Immature natural killer cell (primary cell): ENCODE measurements at regions not wholly inside any gene's neighbourhood (a gene's known extent, or its start where the extent isn't known, plus 50 kb on each side); places are given as distances from the start of the nearest gene placed in this dataset.

Experiments
- DNase-seq, 3 donors: peaks; one replicate each; pipeline ENCODE4 v3.0.0; 2022; ENCODE audit warnings: mixed read lengths in 1 of 3
- H3K27ac Mint-ChIP-seq, 6 donors: one replicate each; pipeline ENCODE4 v1.8.0; 2020; ENCODE audit warnings: mixed read lengths in 6 of 6, mild to moderate bottlenecking in 5 of 6, inconsistent platforms in 4 of 6, moderate library complexity in 3 of 6
- H3K27me3 Mint-ChIP-seq, 3 donors: one replicate each; pipeline ENCODE4 v1.8.0; 2020 to 2021; ENCODE audit warnings: low read depth in 3 of 3, mild to moderate bottlenecking in 3 of 3, mixed read lengths in 3 of 3, moderate library complexity in 3 of 3, inconsistent platforms in 1 of 3
- H3K36me3 Mint-ChIP-seq, 3 donors: one replicate each; pipeline ENCODE4 v1.8.0; 2020; ENCODE audit warnings: mixed read lengths in 3 of 3, inconsistent platforms in 2 of 3, mild to moderate bottlenecking in 2 of 3
- H3K4me1 Mint-ChIP-seq, 2 donors: one replicate each; pipeline ENCODE4 v1.8.0; 2020; ENCODE audit warnings: inconsistent platforms in 2 of 2, mild to moderate bottlenecking in 2 of 2, mixed read lengths in 2 of 2, moderate library complexity in 1 of 2
- H3K4me3 Mint-ChIP-seq, 5 donors: one replicate each; pipeline ENCODE4 v1.8.0; 2020; ENCODE audit warnings: mild to moderate bottlenecking in 5 of 5, mixed read lengths in 5 of 5, inconsistent platforms in 3 of 5, moderate library complexity in 3 of 5
- H3K9me3 Mint-ChIP-seq, 6 donors: one replicate each; pipeline ENCODE4 v1.8.0; 2020; ENCODE audit warnings: mild to moderate bottlenecking in 6 of 6, mixed read lengths in 6 of 6, inconsistent platforms in 4 of 6, moderate library complexity in 3 of 6

DNA sequence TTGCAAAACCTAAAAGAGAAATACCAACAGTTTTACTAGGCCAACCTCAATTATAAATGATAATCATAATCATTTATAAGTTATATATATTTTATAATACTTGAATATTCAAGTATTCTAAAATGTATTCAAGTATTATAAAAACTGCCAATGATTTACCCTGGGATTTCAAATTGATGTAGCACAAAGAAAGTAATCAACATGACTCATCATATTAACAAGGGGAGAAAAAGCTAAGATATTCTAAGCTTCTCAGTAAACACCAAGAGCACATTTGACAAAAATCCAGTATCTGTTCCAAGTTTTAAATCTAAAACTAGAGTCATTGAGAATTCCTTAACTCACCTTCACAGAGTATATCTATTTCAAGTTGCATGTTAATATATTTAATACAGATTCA lies 56.1 kb downstream of the CAPZA3 start:
- no peaks in the 10 kb centered on the region for H3K4me1 Mint-ChIP-seq
- no peaks in the 10 kb centered on the region for H3K36me3 Mint-ChIP-seq
- no peaks in the 10 kb centered on the region for H3K27me3 Mint-ChIP-seq
- H3K4me3 Mint-ChIP-seq, result no peak overlapping the region
- H3K9me3 Mint-ChIP-seq, result peaks cover 0 to 4% (median 0%) of the 10 kb centered on the region in 6 donors
- no peak for DNase-seq
- H3K27ac Mint-ChIP-seq, result no peak overlapping the region

GRCh38 chr12:18797604-18798003 lies 59.7 kb downstream of the CAPZA3 start:
- H3K27me3 Mint-ChIP-seq, result peaks cover 0 to 2% (median 0%) of the 10 kb centered on the region in 3 donors
- no peaks in the 10 kb centered on the region for H3K4me1 Mint-ChIP-seq
- H3K9me3 Mint-ChIP-seq, result peaks cover 0 to 5% (median 0%) of the 10 kb centered on the region in 6 donors
- H3K4me3 Mint-ChIP-seq, result no peak overlapping the region
- H3K36me3 Mint-ChIP-seq, result no peaks in the 10 kb centered on the region
- no peak overlapping the region for H3K27ac Mint-ChIP-seq
- DNase-seq, result no peak

- no peak overlapping the region for H3K4me3 Mint-ChIP-seq
- no peaks in the 10 kb centered on the region for H3K36me3 Mint-ChIP-seq
- H3K27me3 Mint-ChIP-seq, result peaks cover 0 to 2% (median 0%) of the 10 kb centered on the region in 3 donors
- DNase-seq, result no peak
- H3K4me1 Mint-ChIP-seq, result no peaks in the 10 kb centered on the region
- peaks cover 0 to 5% (median 0%) of the 10 kb centered on the region in 6 donors for H3K9me3 Mint-ChIP-seq
- no peak overlapping the region for H3K27ac Mint-ChIP-seq
These were observed 60.8 kb downstream of the CAPZA3 start for GRCh38 chr12:18798535-18799361.

GRCh38 chr12:18799561-18799960 lies 61.6 kb downstream of the CAPZA3 start:
- peaks cover 0 to 5% (median 0%) of the 10 kb centered on the region in 6 donors for H3K9me3 Mint-ChIP-seq
- no peaks in the 10 kb centered on the region for H3K4me1 Mint-ChIP-seq
- no peaks in the 10 kb centered on the region for H3K36me3 Mint-ChIP-seq
- peaks cover 0 to 2% (median 0%) of the 10 kb centered on the region in 3 donors for H3K27me3 Mint-ChIP-seq
- no peak for DNase-seq
- no peak overlapping the region for H3K4me3 Mint-ChIP-seq
- no peak overlapping the region for H3K27ac Mint-ChIP-seq

DNA sequence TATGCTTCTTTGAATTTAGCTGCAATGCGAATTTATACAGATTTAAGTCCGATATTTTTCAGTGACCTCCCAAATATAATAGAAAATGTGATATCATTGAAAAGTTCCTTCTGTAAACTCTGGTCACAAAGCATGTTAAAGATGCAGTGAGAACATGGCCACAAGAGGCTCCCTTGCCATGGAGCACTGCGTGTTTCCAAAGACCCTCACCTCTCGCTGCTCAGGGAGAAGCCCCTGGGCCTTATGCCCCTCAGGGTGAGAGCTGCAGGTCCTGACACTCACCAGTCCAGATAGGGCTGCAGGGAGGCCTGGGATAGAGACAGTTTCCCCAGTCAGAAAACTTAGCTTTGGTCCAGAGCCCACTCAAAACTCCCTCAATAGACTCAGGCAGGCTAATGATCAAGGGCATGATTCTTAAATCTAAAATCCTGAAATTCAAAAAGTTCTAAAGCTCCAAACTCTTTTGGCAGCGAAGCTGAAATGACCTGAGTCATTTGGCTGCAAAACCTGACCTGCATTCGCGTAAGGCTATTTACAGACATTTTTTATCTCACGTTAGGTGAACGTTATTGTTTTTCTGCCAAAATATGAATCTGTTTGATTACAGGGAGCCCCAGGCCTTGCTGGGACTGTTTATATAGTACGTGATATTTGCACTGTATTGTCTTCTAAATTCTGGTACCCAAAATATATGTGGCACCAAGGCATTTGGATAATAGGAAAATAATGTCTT lies 67.8 kb downstream of the CAPZA3 start:
- H3K4me1 Mint-ChIP-seq, result no peaks in the 10 kb centered on the region
- peaks cover 0 to 13% (median 5%) of the 10 kb centered on the region in 6 donors for H3K9me3 Mint-ChIP-seq
- no peak overlapping the region for H3K4me3 Mint-ChIP-seq
- no peaks in the 10 kb centered on the region for H3K27me3 Mint-ChIP-seq
- H3K36me3 Mint-ChIP-seq, result no peaks in the 10 kb centered on the region
- no peak for DNase-seq
- no peak overlapping the region for H3K27ac Mint-ChIP-seq

GRCh38 chr12:18807714-18808113 lies 69.8 kb downstream of the CAPZA3 start:
- no peaks in the 10 kb centered on the region for H3K36me3 Mint-ChIP-seq
- no peak for DNase-seq
- peaks cover 0 to 8% (median 4%) of the 10 kb centered on the region in 6 donors for H3K9me3 Mint-ChIP-seq
- H3K4me3 Mint-ChIP-seq, result no peak overlapping the region
- no peak overlapping the region for H3K27ac Mint-ChIP-seq
- H3K4me1 Mint-ChIP-seq, result no peaks in the 10 kb centered on the region
- H3K27me3 Mint-ChIP-seq, result no peaks in the 10 kb centered on the region

- DNase-seq, result no peak
- H3K4me1 Mint-ChIP-seq, result no peaks in the 10 kb centered on the region
- no peak overlapping the region for H3K4me3 Mint-ChIP-seq
- peaks cover 0 to 8% (median 4%) of the 10 kb centered on the region in 6 donors for H3K9me3 Mint-ChIP-seq
- no peak overlapping the region for H3K27ac Mint-ChIP-seq
- no peaks in the 10 kb centered on the region for H3K36me3 Mint-ChIP-seq
- no peaks in the 10 kb centered on the region for H3K27me3 Mint-ChIP-seq
These were observed 70.3 kb downstream of the CAPZA3 start for GRCh38 chr12:18808221-18808620.

DNA sequence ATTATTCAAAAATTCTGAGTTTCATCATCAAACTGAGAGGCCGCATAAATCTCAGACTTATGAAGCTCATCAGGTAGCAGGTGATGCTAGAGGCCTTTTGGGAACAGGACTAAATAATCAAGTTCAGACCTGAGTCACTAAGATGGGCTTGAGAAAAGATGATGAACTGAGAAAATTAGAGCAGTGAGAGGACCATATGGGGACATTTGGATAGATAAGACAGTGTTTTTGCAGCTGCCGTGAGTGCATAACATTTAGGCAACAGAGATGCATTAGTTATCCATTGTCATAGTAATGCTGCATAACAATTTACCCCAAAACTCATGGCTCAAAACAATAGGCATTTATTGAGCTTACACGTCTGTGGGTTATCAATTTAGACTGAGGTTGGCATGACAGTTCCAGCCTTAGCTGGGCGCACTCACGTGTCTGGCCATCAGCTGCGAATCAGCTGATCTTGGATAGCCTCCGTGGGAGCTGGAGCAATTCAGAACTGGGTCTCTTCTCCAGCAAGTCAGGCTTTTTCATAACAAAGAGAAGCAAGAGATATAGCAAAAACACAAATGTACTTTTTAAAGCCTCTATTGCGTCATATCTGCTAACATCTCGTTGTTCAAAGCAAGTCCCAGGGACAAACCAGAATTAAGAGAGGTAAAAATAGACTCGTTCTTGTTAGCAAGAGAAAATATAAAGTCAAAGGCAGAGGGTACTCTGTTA lies 72.8 kb downstream of the CAPZA3 start:
- no peak overlapping the region for H3K4me3 Mint-ChIP-seq
- no peak for DNase-seq
- H3K36me3 Mint-ChIP-seq, result no peaks in the 10 kb centered on the region
- H3K27ac Mint-ChIP-seq, result no peak overlapping the region
- peaks cover 0 to 8% (median 5%) of the 10 kb centered on the region in 6 donors for H3K9me3 Mint-ChIP-seq
- no peaks in the 10 kb centered on the region for H3K4me1 Mint-ChIP-seq
- H3K27me3 Mint-ChIP-seq, result peaks cover 0 to 2% (median 0%) of the 10 kb centered on the region in 3 donors

- Mint-ChIP-seq H3K9me3 (peaks cover 0 to 8% (median 4%) of the 10 kb centered on the region in 6 donors), H3K4me3 (no peak overlapping the region), H3K4me1 (no peaks in the 10 kb centered on the region), H3K27ac (no peak overlapping the region), H3K27me3 (peaks cover 0 to 2% (median 0%) of the 10 kb centered on the region in 3 donors), H3K36me3 (no peaks in the 10 kb centered on the region)
- DNase-seq, result no peak
These were observed 73.4 kb downstream of the CAPZA3 start for GRCh38 chr12:18811273-18811672.

- no peaks in the 10 kb centered on the region for H3K36me3 Mint-ChIP-seq
- no peak for DNase-seq
These were observed 75.8 kb downstream of the CAPZA3 start for GRCh38 chr12:18813753-18814152.

DNA sequence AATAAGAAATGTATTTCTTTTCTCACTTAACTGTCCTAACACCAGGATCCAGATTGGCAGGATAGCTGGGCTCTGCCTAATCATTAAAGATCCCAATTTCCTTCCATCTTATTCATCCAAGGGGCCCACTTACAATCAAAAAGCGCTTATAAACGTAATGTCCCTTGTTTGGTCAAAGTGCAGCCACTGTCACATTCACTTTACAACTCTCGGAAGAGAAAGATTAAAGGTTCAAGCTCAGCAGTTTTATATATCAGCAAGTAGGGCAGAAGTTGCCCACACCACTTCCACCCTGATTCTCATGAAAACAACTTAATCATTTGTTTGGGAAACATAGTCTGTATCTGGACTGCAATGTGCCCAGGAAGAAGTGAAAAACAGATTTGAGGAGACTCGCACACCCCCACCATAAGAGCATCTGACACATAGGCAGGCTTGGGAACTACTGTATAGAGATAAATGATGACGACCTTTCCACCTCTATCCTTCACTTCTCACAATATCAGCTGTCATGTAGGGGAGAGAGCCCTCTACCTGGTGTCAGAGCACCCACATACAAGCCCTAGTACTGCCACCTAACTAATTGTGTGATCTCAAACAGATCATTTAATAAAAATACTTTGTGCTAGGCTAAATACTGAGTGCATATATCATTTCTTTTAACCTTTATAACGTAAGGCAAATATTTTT lies 80.8 kb downstream of the CAPZA3 start:
- DNase-seq, result no peak
- Mint-ChIP-seq H3K9me3 (peaks cover 0 to 9% (median 3%) of the 10 kb centered on the region in 6 donors), H3K36me3 (no peaks in the 10 kb centered on the region), H3K27ac (no peak overlapping the region), H3K4me1 (no peaks in the 10 kb centered on the region), H3K27me3 (peaks cover 0 to 2% (median 0%) of the 10 kb centered on the region in 3 donors), H3K4me3 (no peak overlapping the region)

More at GRCh38 chr12:18813753-18814152, 75.8 kb downstream of the CAPZA3 start:
- Mint-ChIP-seq H3K27ac (no peak overlapping the region), H3K4me3 (no peak overlapping the region), H3K27me3 (peaks cover 0 to 2% (median 0%) of the 10 kb centered on the region in 3 donors), H3K9me3 (peaks cover 0 to 11% (median 1%) of the 10 kb centered on the region in 6 donors), H3K4me1 (no peaks in the 10 kb centered on the region)

DNA sequence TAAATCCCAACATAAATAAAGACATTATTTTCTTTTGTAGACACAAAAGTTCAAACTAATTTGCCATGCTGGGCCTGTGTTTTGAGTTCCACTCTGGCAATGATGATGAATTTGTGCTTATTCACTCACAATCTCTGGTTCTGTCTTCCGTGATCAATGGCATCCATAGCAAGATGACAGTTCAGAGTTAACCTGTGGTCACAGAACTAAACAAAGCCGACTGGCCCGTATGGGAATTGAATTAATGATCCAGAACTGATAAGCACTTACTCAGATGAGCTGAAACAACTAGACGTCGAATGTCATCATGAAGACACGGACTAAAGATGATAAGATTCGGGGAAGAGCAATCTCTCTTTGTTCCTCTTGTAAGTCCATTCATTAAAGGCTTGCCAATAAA lies 81.6 kb downstream of the CAPZA3 start:
- Mint-ChIP-seq H3K27me3 (peaks cover 0 to 2% (median 0%) of the 10 kb centered on the region in 3 donors), H3K4me3 (no peak overlapping the region), H3K9me3 (peaks cover 0 to 11% (median 3%) of the 10 kb centered on the region in 6 donors), H3K4me1 (no peaks in the 10 kb centered on the region), H3K27ac (no peak overlapping the region), H3K36me3 (no peaks in the 10 kb centered on the region)
- DNase-seq, result no peak

DNA sequence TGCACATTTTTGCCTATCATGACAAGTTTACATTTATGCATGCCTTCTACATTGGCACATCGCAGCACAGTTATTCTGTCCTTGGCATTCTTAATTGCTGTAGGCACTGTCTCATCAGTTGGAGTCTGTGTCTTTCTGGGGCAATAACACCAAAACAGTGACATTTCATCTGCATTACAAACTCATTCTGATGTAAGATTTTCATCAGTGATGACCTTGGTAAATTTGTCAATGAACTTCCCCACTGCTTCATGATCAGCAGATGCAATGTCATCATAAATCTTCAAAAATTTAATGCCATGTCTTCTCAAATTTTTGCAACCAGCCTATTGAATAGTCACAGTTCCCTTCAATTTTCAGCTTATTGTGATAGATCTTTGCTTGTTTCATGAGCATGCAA lies 85.5 kb downstream of the CAPZA3 start:
- no peak overlapping the region for H3K27ac Mint-ChIP-seq
- no peaks in the 10 kb centered on the region for H3K27me3 Mint-ChIP-seq
- H3K4me3 Mint-ChIP-seq, result no peak overlapping the region
- H3K36me3 Mint-ChIP-seq, result no peaks in the 10 kb centered on the region
- H3K9me3 Mint-ChIP-seq, result peaks cover 3 to 17% (median 4%) of the 10 kb centered on the region in 6 donors
- H3K4me1 Mint-ChIP-seq, result no peaks in the 10 kb centered on the region
- DNase-seq, result no peak
